ENCODE measurements at regions not wholly inside any gene's neighbourhood (a gene's known extent, or its start where the extent isn't known, plus 50 kb on each side); places are given as distances from the start of the nearest gene placed in this dataset.
A peak's percentile ranks its signal among the peaks of the same experiment; 100 is the strongest.

DNA sequence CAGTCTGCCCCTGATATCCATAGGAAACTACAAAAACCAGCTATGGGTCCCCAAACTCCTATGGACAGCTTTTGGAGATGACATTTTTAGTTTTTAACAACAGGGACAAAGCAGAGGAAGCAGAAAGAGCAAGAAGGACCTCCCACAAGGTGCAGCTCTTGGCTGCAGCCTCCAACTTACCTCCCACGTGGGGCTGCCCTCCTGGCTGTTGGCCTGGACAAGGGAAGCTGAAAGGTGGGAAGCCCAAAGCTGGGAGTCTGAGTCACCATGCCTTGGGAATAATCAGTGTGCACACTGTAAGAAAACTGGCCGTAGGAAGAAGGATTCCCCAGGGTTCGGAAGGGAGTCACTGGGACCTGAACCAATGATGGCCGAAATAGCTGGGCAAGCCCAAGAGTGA is 51.8 kb upstream of the PAX1 start:
- no peak for DNase-seq

GRCh38 chr20:21643417-21643816 is 62.0 kb upstream of the PAX1 start:
- no peak for DNase-seq

DNA sequence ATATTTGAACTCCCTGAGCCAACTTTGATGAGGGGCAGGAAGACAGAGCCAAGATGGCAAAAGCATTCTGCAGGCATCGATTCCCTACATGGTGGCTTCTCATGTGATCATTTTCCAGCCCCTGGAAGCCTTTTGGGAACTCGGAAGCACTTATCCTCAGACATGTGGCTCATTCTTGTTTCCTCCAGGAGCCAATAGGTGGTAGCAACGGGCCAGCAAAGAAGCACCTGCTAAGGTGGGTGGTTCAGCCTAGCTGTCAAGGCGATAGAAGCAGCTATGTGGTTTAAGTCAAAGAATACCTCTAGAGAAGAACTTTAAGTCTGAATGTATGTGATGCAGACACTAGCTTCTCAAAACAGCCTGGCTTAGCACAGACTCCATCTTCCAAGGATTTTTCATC is 64.9 kb upstream of the PAX1 start:
- no peak for DNase-seq

DNA sequence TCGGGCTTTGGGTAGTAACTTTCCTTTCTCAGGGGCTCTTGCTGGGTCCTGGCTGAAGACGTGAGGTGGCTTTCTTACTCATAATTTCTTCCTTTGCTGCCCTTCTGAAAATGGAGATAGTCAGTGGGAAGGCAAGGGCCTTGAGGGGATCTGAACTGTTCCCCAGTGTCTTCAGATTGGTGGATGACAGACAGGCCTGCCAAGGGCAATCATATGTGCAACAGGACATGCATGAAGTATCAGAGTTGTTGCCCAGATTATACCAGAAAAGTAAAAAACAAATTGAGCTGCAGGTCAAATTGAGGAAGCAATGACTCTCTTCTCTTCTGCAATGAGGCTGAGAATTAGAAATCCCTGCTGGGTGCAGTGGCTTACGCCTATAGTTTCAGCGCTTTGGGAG is 71.6 kb upstream of the PAX1 start:
- DNase-seq: no peak

DNA sequence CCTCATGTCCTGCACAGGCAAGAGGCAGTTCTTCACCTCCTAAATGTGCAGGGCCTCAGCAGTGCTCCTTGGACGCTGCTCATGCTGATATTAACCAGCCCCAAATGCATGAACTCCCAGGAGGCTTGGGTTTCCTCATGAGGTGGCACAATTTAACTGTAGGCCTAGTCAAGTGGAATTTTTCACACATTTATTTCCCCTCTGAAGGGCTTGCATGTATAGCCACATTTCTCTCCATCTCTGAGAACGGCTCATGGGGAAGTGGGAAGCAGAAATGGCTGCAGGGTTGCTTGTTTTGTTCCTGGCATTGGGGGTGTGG is 72.8 kb upstream of the PAX1 start:
- DNase-seq: no peak

GRCh38 chr20:21632031-21632734 is 73.3 kb upstream of the PAX1 start:
- no peak for DNase-seq

GRCh38 chr20:21628800-21629199 is 76.7 kb upstream of the PAX1 start:
- DNase-seq: no peak

DNA sequence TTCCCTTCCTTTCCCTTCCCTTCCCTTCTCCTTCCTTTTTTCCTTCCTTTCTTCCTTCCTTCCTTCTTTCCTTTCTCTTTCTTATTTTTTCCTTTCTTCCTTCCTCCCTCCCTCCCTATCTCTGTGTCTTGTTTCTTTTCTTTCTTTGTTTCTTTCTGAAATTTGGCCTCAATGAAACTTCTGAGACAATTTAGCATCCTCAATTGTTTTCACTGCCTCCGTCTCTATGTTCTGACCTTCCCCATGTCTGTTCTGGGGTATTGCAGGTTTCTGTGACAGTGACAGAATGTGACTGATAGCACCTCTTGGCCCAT is 81.7 kb upstream of the PAX1 start:
- no peak for DNase-seq

GRCh38 chr20:21623074-21623780 is 82.2 kb upstream of the PAX1 start:
- DNase-seq: no peak

DNA sequence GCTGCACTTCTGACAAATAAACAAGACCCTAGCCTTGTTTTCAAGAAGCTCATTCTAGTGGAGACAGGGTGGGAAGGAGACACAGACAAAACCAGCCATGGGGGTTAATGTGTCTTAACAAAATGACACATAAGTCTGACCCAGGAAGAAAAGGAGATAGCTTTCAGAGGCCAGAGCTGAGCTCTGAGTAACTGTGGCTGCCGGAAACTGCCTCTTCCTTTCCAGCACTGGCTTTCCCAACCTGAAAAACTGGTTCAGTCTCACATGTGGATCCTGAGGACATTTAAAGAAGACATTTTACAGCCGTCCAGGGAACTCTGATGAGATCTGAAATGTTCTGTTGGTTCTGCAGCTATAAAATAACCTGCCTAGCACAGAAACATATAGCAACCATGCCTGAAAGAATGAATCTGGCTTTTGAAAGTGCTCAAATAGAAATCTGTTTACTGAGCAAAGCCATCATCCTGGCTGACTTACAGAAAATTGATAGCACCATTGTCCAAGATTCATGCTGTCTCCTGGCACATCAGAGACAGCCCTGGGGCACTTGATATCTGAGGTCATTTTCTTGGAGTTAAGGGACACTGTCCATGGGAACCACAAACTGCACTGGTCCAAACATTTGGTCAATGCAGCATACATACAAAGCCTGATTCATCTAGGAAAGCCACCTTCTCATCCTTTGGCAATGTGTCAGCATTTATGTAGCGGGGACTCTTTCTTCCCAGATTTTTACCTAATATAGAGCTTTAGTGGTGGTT is 83.2 kb upstream of the PAX1 start:
- DNase-seq: no peak

- DNase-seq: peak; percentile 11
Measured at GRCh38 chr20:21618759-21619416, 86.6 kb upstream of the PAX1 start.

- DNase-seq: peak; percentile 44
Measured at GRCh38 chr20:21615617-21616080, 89.8 kb upstream of the PAX1 start.

DNA sequence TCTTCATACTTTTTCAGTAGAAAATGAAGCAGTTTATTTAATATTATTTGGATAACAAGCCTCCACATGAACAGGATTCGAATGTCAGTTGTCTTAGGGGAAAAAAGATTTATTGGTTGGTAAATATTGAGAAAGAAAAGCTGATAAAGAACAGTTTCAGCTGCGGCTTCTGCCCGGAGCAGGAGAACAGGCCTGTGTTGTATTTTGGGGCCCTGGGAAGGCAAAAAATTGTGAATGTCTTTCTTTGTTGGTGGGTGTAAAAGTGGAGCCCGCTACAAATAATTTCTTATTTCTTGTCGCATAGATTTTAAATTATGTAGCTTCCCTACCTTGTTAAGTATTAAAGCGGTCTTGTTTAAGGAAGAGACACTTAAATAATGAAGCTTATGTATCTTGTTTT is 90.5 kb upstream of the PAX1 start:
- no peak for DNase-seq

- DNase-seq: peak; percentile 2
Measured at GRCh38 chr20:21613512-21613911, 92.0 kb upstream of the PAX1 start.

DNA sequence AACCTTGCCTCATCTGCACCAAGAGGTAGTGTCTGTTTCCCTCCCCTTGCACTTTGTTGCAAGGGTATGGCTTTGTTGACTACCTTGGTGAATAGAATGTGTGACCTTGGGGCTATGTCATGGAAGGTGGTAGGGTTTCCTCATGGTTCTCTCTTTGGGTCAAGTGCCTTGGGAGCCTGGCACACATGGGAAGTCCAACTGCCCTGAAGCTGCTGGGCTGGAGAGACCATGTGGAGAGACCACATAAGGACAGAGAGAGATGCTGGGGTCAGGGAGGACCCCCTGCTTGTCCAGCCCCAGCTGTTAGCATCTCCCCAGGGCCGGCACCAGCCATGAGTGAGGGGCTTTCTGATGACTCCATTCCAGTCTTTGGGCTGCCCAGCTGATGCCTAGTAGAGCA is 95.5 kb upstream of the PAX1 start:
- DNase-seq: no peak

- no peak for DNase-seq
Measured at GRCh38 chr20:21609221-21609620, 95.4 kb upstream of the NKX2-2 start.

DNA sequence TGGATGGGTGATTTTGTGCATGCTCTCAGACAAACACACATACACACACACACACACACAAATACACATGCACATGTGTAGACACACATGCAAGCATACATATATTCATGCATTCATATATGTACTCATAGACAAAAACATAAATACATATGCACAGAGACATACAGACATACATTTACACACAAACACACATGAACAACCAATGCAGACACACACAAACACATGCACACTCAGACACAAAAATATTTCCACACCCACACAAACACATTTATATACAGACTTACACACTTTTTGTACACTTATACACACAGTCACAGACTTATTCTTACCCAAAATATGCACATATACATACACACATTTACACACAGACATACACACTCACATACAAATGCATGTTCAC is 94.9 kb upstream of the NKX2-2 start:
- no peak for DNase-seq

GRCh38 chr20:21607971-21608725 is 94.3 kb upstream of the NKX2-2 start:
- DNase-seq: no peak

- no peak for DNase-seq
Measured at GRCh38 chr20:21601799-21602198, 87.9 kb upstream of the NKX2-2 start.

DNA sequence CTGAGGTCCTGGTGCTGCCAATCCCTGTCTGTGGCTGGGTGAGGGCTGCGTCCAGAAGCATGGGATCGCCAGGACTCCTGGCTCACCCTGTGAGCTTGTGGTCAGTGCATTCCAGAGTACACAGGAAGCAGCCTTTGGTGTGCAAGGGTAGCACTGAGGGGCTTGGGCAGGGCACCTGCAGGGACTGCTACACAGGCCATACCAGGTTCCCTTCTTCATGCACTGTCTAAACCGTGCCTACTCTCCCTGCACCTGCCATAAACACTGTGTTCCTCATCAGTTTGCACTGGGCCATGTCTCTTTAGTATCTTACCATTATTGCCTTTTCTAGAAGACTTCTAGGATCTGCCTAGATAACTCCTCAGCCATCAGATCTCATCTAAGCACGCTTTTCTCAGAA is 72.8 kb upstream of the NKX2-2 start:
- no peak for DNase-seq

DNA sequence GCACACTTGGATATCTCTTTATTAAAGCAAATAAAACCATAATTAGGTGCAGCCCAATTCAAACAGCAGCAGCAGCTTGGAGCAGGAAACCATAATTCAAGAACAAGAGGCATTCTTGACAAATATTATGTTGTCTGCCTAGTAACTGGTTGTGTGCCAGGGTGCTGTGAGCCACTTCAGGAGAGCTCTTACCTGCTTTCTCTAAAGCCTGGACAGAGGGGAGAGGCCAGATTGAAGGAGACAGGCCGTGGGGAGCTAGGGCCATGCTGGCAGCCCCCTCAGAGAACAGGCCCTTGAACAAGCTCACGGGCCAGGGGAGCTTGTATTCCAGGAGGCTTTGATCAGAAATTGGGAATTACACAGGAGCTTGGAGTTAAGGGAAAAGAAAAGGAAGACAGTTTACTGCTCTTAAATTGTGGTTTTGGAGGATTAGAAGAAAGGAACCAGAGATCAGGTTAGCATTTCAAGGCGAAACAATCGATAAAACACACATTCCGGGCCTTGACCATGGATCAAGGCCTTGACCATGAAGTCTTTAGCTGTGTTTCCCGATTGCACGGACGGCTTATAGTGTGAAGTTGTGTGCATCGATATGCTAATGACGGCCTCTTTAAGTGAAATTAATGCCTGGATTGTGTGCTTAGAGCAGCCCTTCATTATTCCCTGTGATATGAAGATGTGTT is 69.8 kb upstream of the NKX2-2 start:
- DNase-seq: no peak

- DNase-seq: no peak
Measured at GRCh38 chr20:21577551-21577950, 63.7 kb upstream of the NKX2-2 start.

Measured in NCI-H226 (cell line).